ENCODE measurements at regions not wholly inside any gene's neighbourhood (a gene's known extent, or its start where the extent isn't known, plus 50 kb on each side); places are given as distances from the start of the nearest gene placed in this dataset.

GRCh38 chr5:111865356-111865755 is 108.4 kb upstream of the NREP start:
- TF ChIP-seq, protein P1, sequence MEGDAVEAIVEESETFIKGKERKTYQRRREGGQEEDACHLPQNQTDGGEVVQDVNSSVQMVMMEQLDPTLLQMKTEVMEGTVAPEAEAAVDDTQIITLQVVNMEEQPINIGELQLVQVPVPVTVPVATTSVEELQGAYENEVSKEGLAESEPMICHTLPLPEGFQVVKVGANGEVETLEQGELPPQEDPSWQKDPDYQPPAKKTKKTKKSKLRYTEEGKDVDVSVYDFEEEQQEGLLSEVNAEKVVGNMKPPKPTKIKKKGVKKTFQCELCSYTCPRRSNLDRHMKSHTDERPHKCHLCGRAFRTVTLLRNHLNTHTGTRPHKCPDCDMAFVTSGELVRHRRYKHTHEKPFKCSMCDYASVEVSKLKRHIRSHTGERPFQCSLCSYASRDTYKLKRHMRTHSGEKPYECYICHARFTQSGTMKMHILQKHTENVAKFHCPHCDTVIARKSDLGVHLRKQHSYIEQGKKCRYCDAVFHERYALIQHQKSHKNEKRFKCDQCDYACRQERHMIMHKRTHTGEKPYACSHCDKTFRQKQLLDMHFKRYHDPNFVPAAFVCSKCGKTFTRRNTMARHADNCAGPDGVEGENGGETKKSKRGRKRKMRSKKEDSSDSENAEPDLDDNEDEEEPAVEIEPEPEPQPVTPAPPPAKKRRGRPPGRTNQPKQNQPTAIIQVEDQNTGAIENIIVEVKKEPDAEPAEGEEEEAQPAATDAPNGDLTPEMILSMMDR (IDR thresholded peaks at IDR 0.05), result no peak
- no peaks in the 10 kb centered on the region for H3K79me2 ChIP-seq
- H3K27ac ChIP-seq, result no peak overlapping the region
- no peaks in the 10 kb centered on the region for H3K4me1 ChIP-seq
- no peaks in the 10 kb centered on the region for H3K27me3 ChIP-seq (ENCODE audit: control insufficient read depth, insufficient read depth, low read length)
- H3K36me3 ChIP-seq (ENCODE audit: control insufficient read depth, insufficient read depth, low read length), result no peaks in the 10 kb centered on the region
- no peaks in the 10 kb centered on the region for H3K9me3 ChIP-seq (ENCODE audit: control insufficient read depth, low read length)
- no peak overlapping the region for H2AFZ ChIP-seq
- no peak overlapping the region for H3K4me3 ChIP-seq (ENCODE audit: low read depth, low read length)
- H3K4me2 ChIP-seq (ENCODE audit: low read length), result no peak overlapping the region
- no peak overlapping the region for H3K9ac ChIP-seq

DNA sequence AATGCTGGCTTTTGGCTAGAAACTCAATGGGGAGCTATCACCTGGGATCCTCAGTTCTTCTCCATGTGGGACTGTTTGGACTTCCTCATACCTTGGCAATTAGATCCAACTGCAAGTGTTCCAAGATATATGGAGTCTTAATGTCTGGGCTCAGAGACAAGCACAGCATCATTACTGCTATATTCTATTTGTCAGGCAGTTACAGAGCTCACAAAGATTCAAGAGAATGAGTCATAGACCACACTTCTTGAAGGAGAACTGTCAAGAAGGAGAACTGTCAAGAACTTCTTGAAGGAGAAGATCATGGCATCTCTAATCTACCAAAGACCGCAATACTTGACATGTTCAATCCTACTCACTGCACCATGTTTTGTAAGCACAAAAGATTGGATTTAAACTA is 106.8 kb upstream of the NREP start:
- Histone ChIP-seq H3K4me2 (ENCODE audit: low read length) (no peak overlapping the region), H2AFZ (no peak overlapping the region), H3K27ac (no peak overlapping the region), H3K4me1 (no peaks in the 10 kb centered on the region), H3K36me3 (ENCODE audit: control insufficient read depth, insufficient read depth, low read length) (no peaks in the 10 kb centered on the region), H3K4me3 (ENCODE audit: low read depth, low read length) (no peak overlapping the region), H3K9me3 (ENCODE audit: control insufficient read depth, low read length) (no peaks in the 10 kb centered on the region), H3K9ac (no peak overlapping the region), H3K79me2 (no peaks in the 10 kb centered on the region), H3K27me3 (ENCODE audit: control insufficient read depth, insufficient read depth, low read length) (no peaks in the 10 kb centered on the region)
- TF ChIP-seq, protein P1 (IDR thresholded peaks at IDR 0.05), result no peak

DNA sequence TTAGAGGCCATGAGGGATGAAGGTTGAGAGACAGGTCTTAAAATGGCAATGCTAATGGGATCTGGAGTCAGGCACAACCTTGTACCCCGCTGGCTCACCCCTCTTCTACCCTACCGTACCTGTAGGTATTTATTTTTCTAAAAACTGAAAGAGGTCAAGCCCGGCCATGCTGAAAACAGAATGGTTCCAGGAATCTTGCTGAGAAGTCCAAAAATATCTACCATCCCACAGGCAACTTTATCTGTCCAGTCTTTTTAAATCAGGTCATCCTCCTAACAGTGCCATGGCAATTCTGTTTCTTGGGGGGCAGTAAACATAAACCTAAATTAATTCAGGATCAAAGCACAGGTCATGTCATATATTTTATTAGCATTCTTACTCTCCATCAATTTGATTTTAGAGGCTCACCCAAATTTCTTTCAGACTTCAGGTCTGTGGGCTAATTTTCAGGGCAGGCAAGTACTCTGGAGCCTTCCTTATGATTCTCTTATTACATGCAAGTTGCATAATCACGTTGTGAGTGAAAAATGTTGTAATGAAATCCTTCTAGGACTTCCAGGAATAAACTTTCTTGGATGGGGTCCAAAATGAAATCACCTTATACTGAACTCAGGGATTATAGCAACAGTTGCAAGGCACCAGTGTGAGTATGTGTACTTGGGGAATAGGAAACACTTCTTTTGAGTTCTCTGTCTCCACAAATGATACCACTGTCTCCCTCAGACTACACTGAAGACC is 102.7 kb upstream of the NREP start:
- Histone ChIP-seq H3K36me3 (ENCODE audit: control insufficient read depth, insufficient read depth, low read length) (no peaks in the 10 kb centered on the region), H3K27ac (no peak overlapping the region), H3K4me3 (ENCODE audit: low read depth, low read length) (no peak overlapping the region), H3K9me3 (ENCODE audit: control insufficient read depth, low read length) (no peaks in the 10 kb centered on the region), H2AFZ (no peak overlapping the region), H3K9ac (no peak overlapping the region), H3K79me2 (no peaks in the 10 kb centered on the region), H3K27me3 (ENCODE audit: control insufficient read depth, insufficient read depth, low read length) (no peaks in the 10 kb centered on the region), H3K4me1 (no peaks in the 10 kb centered on the region), H3K4me2 (ENCODE audit: low read length) (no peak overlapping the region)
- TF ChIP-seq, protein P1 (IDR thresholded peaks at IDR 0.05), result no peak

DNA sequence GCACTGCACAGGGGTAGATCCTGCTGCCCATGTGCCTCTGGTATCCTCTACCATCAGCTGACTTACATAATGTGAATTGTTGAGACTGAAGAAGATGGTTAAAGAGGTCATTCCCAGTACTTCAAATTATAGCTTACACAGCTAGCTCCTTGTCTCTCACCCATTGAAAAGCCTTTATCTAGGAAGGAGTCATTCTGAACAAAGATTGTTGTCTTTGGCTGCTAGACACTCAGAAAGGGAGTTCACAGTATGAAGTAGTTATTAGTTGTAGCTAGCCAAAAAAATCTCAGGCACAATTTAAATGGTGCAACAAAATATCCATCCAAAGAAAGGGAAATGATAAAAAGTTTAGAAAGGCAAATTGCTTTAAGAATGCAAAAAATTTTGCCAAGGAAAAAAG is 102.0 kb upstream of the NREP start:
- H3K4me2 ChIP-seq (ENCODE audit: low read length), result no peak overlapping the region
- H3K27ac ChIP-seq, result no peak overlapping the region
- no peak overlapping the region for H2AFZ ChIP-seq
- TF ChIP-seq, protein P1 (IDR thresholded peaks at IDR 0.05), result no peak
- no peak overlapping the region for H3K4me3 ChIP-seq (ENCODE audit: low read depth, low read length)
- H3K9ac ChIP-seq, result no peak overlapping the region
- H3K36me3 ChIP-seq (ENCODE audit: control insufficient read depth, insufficient read depth, low read length), result no peaks in the 10 kb centered on the region
- no peaks in the 10 kb centered on the region for H3K9me3 ChIP-seq (ENCODE audit: control insufficient read depth, low read length)
- H3K4me1 ChIP-seq, result no peaks in the 10 kb centered on the region
- H3K79me2 ChIP-seq, result no peaks in the 10 kb centered on the region
- no peaks in the 10 kb centered on the region for H3K27me3 ChIP-seq (ENCODE audit: control insufficient read depth, insufficient read depth, low read length)

DNA sequence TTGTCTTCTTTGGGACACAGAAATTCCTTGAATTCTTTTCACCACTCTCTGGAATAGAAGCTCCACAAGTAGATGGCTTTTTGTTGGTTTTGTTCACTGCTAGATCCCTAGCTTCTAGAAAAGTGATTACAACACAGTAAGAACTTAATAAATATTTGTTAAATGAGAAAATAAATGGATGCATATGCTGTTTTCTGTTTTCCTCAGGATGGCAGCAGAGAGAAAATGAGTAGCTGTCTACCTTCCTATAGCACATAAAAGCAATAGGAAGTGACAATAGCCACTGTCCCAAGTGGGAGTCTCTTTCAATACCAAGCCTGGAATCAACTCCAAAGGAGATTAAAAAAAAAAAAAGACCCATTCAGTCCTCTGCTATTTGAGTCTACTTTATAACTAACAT is 100.6 kb upstream of the NREP start:
- Histone ChIP-seq H3K9ac (no peak overlapping the region), H3K27me3 (ENCODE audit: control insufficient read depth, insufficient read depth, low read length) (no peaks in the 10 kb centered on the region), H3K4me2 (ENCODE audit: low read length) (no peak overlapping the region), H2AFZ (no peak overlapping the region), H3K36me3 (ENCODE audit: control insufficient read depth, insufficient read depth, low read length) (no peaks in the 10 kb centered on the region), H3K79me2 (no peaks in the 10 kb centered on the region), H3K4me1 (no peaks in the 10 kb centered on the region), H3K27ac (no peak overlapping the region), H3K9me3 (ENCODE audit: control insufficient read depth, low read length) (no peaks in the 10 kb centered on the region), H3K4me3 (ENCODE audit: low read depth, low read length) (no peak overlapping the region)
- TF ChIP-seq, protein P1 (IDR thresholded peaks at IDR 0.05), result no peak

All from parathyroid adenoma (tissue), 2 donors.